ENCODE measurements at regions not wholly inside any gene's neighbourhood (a gene's known extent, or its start where the extent isn't known, plus 50 kb on each side); places are given as distances from the start of the nearest gene placed in this dataset.

GRCh38 chr9:73344060-73344459 lies 192.4 kb downstream of the ANXA1 start:
- TF ChIP-seq CHD2 (IDR thresholded peaks at IDR 0.05; ENCODE audit: low read length, partially characterized antibody) (no peak), CTCF (IDR thresholded peaks at IDR 0.05) (no peak)

Data from SK-N-SH (cell line).